Dedifferentiated amniotic fluid mesenchymal stem cell (primary cell): ENCODE measurements at regions not wholly inside any gene's neighbourhood (a gene's known extent, or its start where the extent isn't known, plus 50 kb on each side); places are given as distances from the start of the nearest gene placed in this dataset.
"Not testable (repeated sequence)": the region's sequence is repeated elsewhere in the genome, so short reads cannot be mapped to it uniquely, and the experiment has no call there.

Source experiments
- DNase-seq: peaks from one replicate; pipeline ENCODE4 v3.0.0-alpha.2; 2016; ENCODE audit errors: extremely low spot score

GRCh38 chr3:151596940-151597339, 136.1 kb upstream of the IGSF10 start:
- no peak for DNase-seq

GRCh38 chr3:151593928-151594327, 133.1 kb upstream of the IGSF10 start:
- DNase-seq = no peak

DNA sequence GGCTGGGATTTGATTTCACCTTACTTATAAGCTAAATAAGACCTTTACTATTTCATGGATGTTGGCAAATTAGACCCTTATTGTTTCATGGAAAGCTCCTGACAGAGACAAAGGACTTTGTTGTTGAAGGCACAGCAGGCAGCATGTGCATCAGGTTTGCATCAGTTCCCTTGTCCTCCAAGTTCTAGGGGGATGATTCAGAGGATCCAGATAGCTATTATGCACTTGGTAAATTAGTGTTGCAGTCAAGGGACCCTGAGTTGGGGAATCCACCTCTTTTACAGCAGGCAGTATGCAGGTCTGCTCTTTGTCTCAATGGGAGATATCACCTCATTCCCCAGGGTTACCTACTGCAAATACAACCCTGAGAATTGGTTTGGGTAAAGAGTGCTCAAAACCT, 131.4 kb upstream of the IGSF10 start:
- DNase-seq = no peak

DNA sequence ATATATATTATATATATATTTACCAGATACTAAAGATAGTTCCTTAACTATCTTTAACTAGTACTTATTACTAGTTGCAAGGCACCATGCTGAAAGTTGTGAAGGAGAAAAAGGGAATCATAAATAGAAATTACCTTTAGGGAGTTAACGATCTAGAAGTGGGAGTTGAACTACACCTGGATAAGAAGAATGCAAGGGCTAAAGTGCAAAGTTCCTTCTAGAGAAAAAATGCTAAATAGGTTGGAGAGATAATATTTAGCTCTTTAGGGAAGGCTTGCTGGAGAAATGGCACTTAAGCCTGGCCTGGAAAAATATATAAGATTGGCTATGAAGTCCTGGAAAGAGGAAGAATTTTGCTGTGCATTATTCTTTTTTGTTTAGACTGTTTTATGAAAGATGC, 130.6 kb upstream of the IGSF10 start:
- DNase-seq = no peak

DNA sequence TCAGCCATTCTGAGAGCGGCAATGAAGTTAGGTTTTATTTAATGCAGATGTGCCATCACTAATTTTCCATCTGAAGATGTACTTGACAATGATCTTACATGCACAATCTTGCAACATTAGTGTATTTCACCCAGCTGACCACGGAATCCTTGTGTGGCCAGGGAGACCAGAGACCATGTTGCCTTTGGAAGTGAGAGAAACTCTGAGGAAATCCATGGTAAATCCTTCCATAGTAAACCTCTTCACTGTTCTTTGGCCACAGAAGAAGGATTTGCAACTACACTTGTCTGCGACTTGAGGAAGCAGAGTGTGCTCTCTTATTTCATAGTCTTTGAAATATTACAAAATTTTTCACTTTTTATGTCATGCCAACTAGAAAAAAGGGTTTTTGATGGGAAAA, 128.4 kb upstream of the IGSF10 start:
- no peak for DNase-seq

DNA sequence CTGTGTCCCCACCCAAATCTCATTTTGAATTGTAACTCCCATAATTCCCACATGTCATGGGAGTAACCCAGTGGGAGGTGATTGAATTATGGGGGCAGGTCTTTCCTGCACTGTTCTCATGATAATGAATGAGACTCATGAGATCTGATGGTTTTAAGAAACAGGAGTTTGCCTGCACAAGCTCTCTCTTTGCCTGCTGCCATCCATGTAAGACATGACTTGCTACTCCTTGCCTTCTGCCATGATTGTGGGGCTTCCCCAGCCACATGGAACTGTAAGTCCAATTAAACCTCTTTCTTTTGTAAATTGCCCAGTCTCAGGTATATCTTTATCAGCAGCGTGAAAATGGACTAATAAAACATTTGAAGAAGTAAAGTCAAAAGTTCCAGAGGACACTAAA, 126.8 kb upstream of the IGSF10 start:
- DNase-seq = not testable (repeated sequence)

GRCh38 chr3:151584566-151584965, 123.7 kb upstream of the IGSF10 start:
- no peak for DNase-seq

GRCh38 chr3:151581035-151581434, 120.2 kb upstream of the IGSF10 start:
- no peak for DNase-seq

DNA sequence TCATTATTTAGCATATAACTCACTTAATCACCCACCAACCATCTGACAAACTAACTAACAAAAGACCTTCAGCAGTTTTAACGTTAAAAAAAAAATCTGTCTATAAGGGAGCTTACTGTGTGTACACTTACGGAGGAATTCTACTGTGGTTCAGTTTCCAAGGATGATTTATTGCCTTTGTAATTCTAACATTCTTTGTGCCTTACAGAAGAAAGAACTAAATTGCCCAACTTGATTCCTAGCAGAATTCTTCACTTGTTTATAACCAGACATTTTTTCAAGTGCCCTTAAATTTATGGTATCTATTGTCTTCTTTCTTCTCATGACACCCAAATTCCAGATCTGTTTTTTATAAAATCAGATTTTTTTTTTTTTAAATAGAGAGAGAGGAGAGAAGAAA, 119.7 kb upstream of the IGSF10 start:
- peak; percentile 92 for DNase-seq

DNA sequence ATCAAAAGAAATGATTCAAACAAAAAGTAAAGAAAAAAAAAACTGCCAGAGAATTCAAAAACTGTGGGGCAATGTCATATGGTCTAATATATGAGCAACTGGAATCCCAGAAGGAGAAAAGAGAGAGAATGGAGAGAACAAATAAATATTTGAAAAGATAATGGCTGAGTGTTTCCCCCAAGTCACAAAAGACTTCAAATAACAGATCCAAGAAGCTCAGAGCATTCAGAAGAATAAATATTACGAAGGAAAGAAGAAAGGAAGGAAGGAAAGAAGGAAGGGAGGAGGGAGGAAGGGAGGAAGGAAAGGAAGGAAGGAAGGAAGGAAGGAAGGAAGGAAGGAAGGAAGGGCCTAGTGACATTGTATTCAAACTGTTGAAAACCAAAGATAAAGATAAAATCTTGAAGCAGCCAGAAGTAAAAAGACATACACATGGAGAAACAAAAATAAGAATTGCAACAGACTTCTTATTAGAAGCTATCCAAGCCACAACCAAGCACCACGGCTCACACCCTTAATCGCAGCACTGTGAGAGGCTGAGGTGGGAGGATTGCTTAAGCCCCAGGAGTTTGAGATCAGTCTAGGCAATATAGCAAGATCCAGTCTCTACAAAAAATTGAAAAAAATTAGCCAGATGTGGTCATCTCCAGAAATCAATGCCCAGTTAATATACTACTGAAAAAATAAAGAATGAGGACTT, 118.9 kb upstream of the IGSF10 start:
- DNase-seq = no peak

DNA sequence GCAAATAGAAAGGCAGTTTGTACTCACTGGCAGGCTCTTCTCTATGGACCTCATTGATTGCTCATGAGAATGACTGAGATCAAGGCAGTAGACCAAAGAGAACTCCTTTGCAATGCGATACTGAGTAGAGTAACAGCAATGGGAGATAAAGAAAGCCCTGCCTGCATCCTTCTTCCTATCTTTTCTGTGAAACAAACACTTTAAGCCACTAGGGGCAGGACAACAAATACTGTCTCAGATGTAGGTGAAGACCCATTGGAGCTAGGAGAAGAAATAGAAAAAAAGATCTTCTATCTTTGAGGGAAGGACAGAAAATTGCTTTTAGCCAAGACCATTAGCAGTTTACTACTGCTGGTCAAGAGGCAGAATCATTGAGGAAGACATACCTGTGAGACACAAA, 117.6 kb upstream of the IGSF10 start:
- no peak for DNase-seq

- DNase-seq = no peak
These were observed 115.8 kb upstream of the IGSF10 start for GRCh38 chr3:151576511-151577137.

DNA sequence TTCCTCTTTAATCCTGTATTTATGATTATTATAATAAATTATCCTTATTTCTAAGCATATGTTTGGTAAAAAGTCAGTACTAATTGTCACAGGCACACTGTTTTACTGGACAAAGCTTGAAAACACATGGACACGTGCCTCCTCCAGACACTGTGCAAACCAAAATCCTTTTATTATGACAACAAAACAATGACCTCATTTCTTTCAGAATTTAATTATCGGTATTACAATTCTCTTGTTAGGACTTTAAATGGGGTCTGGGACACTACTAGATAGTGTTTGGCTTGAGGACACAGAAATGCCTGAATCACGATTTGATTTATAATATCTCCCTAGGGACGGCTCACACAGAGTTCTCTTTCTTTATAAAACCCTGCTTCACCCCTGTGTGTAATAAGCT, 107.3 kb upstream of the IGSF10 start:
- DNase-seq = no peak

DNA sequence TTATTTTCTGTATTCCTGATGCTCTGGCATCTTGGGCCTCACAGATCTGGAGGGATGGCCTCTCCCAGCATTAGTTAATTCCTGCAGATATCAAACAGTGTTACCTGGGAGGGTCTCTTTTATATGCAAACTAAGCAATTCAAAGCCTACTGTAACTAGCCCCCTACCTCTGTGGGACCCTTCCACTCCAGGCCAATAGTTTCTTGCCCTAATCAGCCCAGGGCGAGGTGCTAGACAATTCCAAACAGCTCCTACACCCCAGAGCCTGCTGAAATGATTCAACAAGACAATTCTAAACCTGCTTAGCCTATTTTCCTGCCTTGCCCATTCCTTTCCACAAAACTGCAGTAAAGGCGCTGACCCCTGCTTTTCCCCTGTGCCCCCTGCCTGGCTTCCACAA, 106.6 kb upstream of the IGSF10 start:
- no peak for DNase-seq

DNA sequence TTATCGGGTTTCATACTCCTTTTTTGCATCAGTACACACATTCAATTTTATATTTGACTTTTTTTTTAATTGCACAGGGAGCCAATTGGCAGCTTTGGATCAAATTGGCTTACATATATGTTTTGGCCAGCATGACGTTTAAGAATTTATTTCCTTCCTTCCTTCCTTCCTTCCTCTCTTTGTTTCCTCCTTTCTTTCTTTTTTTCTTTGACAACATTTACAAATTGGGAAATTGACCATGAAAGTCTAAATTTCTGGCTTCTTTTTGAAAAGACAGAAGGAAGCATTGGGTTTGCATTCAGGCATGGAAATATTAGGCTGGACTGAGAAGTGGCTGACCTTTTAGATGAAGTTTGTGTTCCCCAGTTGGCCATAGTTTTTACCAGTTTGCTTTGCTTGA, 103.4 kb upstream of the IGSF10 start:
- DNase-seq = no peak

GRCh38 chr3:151563305-151563704, 102.4 kb upstream of the IGSF10 start:
- DNase-seq = no peak

DNA sequence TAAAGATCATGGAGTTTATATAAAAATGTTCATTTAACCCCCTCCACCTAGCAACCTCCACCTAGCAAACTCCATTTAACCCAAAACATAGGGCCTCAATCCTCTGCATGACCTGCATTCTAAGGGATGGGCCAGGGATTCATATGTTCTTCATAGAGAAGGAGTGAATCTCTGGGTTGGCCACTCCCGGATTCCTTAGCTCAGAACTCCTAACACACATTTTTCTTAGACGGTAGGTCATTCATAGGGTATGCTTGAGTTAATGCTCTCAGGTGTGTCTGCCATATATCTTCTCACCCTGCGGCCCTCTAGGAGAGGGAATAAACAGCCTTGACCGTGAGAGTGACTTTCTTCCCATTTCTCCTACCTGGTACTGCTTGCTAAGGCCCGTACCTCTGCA, 102.0 kb upstream of the IGSF10 start:
- DNase-seq = no peak

GRCh38 chr3:151561878-151562277, 101.0 kb upstream of the IGSF10 start:
- DNase-seq = no peak

DNA sequence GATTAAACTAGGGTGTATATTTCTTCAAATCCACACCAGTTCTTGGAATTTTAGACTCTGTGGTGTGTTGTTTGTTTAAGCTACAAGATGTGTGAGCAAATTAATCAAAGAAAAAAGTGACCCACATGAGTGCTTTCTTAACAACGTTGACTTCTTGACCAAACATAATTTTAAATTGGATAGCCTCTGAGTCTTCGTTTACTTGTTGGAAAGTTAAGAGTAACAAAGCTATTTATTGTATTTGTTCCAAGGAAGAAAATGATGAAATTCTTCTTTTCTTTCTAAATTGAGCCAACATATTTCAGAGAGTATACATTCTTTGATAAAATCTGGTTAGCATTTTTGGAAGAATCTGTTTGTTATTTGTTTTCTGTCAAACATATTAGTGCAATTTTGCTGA, 99.9 kb upstream of the IGSF10 start:
- DNase-seq = peak; percentile 55

GRCh38 chr3:151559736-151560135, 98.9 kb upstream of the IGSF10 start:
- DNase-seq = no peak

- peak; percentile 85 for DNase-seq
These were observed 97.8 kb upstream of the IGSF10 start for GRCh38 chr3:151558661-151559060.

DNA sequence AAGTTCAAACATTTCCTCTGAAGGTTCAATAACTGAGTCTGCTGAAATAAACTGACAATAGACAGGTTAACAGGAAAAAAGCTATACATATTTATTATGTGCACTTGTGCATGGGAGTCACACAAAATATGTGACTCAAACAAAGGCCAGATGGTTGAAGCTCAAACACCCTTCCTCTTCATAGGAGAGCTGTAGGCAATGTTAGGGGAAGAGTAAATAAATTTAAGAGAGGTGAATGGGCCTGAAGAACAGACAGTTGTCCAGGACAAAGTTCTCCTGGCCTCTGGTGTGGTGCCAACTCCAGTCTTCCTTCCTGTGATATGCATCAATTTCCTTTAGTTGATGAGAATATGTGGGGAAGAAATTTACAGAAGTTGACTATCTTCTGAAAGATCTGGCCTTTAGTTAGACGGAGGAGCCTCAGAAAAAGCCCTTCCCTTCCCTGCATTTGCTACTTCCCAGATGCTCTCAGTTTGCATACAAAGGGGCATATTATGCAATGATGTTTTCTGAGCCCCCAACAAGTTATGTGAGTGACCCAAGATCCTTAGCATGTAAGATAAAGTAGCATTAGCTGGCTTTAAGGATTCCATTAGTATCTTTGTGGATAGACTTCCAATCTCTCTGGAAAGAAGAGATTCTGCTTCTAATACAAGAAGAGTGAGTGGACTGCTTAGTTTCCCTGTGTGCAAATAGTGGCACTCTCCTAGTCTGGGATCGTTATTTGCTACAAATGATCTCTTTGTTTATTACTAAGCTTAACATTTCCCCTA, 96.4 kb upstream of the IGSF10 start:
- DNase-seq = no peak

DNA sequence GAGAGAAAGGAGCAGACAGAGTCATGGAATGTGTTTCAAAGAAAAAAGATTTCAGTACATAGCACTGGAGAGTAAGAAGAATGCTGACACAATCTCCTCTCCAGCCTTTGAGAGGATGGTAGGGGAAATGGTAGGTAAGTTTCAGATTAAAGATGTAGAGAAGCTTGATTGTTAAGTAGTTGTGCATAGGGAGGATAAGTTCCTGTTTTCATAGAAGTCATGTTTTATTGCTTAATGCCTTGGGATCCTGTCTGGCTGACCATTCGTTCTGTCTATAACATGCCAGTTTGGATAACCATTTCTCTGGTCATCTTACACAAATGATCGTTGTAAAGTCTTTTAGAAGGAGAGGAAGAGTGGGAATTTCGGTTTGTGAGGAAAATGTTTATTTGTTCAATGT, 95.7 kb upstream of the IGSF10 start:
- DNase-seq = no peak
